Islet of Langerhans (tissue), 1 donor: ENCODE measurements at regions not wholly inside any gene's neighbourhood (a gene's known extent, or its start where the extent isn't known, plus 50 kb on each side); places are given as distances from the start of the nearest gene placed in this dataset.
"Not testable (repeated sequence)": the region's sequence is repeated elsewhere in the genome, so short reads cannot be mapped to it uniquely, and the experiment has no call there.

Experiments
- FAIRE-seq: peaks from one replicate; lab custom pipeline; 2011; peaks lifted over from hg19 to GRCh38; lab: Jason Lieb, UNC

DNA sequence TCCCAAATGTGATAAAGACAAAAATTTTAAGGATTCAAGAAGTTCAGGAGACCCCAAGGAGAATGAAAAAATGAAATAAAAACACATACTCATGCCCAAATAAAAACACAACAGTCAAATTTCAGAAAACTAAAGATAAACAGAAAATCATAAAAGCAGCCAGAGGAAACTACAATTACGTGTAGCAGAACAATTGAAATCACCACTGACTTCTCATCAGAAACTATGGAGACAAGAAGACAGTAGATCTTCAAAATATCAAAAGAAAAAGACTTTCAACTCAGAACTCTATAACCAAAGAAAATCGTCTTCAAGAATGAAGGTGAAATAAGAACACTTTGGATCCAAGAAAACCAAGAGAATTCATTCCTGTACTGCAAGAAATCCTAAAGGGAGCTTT, 54.9 kb downstream of the DIO3 start:
- no peak for FAIRE-seq

DNA sequence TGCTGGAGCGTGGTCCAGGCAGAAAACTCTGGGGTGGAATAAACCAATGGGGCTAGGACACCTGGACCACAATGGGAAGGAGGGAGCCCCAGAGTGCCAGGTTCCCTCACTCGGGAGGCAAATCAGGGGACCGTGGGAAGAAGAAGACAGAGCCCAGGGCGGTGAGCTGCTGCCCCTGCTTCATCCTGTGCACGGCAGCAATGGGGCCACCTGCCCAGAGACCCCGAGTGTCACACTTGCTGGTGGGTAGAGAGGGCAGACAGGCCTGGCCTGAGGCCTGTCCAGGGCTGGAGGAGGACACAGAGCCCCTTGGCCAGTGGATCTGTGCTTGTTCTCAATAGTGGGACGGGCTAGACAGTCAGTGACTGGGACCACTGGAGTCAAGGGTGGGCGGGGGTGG, 58.2 kb downstream of the DIO3 start:
- no peak for FAIRE-seq

DNA sequence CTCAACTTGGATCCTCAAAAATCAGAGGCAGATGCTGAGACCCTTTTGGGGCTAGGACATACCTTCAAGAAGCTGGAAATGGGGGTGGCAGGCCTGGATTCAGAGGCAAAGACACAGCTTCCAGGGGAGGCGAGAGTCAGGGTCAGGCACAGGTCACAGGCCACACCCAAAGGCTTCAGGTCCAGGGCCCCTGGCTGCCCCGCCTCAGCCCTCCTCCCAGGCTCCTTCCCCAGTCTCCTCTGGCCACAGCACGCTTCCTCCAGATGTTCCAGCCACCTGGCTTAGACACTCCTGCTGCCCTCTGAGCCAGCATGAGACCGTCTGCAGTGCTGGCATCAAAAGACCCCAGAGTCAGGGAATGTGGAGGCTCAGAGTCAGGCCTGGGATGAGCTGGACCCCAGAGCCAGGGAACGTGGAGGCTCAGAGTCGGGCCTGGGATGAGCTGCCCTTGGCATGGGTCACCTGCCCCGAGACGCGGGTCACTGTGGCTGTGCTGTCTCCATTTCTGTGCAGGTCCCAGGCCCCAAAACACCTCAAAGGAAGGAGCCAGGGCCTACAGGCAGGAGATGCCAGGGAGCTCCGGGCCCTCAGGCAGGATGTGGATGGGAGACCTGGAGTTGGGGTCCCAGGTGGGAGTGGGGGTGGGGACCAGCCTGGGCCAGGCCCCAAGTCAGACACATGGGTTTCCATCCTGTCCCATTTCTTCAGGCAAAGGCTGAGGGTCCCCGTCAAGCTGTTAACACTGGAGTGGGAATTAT, 58.9 kb downstream of the DIO3 start:
- FAIRE-seq: no peak

DNA sequence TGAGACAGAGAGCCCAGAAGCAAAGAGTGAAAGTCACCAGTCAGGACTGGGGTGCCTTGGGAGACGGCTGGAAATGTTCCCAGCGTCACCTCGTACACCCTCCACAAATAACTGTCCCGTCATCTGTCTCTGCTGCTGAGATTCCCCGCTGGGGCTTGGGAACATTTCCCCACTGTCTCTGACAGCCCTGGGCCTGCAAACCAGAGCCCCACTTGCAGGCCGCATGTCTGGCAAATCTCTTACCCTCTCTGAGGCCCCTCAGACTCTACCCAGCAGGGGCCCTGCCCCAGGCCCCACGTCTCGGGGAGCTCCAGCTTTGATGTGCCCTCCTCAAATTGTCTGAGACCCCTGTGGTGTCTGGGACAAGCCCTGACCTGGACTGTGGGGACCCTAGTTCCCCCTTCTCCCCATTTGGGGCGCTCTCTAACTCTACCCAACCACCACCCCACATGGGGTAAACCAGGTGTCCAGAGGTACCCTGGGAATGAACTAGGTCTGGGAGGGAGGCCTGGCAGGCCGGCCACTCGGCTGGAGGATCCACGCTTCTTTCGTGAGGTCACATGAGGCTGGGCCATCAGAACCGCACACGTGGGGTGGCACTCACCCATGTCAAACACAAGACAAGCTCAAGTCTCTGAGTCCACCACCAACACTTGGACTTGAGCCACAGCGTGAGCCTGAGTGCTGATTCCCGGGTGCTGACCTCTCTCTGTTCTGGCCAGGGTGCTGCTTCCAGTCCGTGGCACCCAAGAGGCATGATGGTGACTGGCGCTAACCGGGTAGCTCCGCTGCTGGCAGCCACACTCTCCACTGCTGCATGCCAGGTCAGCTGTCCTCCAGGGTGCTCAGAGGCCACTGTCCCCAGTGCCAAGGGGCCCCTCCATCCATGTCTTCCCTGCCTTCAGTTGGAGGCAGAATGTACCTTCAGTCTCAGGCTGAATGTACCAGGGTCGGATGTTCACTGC, 59.8 kb downstream of the DIO3 start:
- FAIRE-seq: no peak

DNA sequence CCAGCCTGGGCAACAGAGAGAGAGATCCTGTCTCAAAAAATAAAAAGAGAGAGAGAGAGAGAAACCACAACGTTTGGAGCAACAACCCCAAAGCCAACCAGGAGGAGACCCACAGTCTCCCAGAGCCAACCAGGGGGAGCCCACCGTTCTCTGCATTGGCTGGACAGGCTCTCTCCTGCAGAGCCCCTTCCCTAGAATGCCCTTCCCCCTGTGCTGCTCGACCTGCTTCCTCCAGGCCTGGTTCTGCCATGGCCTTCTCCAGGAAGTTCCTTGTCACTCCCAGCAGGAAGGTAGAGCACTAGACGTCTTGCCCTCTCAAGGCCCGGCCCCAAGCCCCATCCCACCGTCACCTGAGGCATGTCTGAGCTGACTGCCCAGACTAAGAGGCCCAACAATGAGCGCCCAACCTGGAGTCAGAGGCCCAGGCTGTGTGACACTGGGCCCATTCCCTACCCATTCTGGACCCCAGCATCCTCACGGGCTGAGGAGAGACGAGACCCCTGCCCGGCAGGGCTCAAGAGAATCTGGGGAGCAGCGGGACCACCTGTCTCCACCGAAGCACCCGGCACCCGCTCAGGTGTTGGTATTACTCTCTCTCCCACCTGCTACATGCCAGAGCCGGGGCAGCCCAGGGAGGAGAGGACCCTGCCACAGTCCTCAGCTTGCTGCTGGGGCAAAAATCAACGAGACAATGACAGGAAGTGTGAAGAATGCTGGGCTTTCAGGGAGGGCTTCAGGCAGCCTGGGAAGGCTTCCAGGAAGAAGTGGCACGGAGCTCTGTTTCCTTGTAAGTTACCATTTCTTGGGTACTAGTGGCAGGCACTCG, 61.2 kb downstream of the DIO3 start:
- no peak for FAIRE-seq

DNA sequence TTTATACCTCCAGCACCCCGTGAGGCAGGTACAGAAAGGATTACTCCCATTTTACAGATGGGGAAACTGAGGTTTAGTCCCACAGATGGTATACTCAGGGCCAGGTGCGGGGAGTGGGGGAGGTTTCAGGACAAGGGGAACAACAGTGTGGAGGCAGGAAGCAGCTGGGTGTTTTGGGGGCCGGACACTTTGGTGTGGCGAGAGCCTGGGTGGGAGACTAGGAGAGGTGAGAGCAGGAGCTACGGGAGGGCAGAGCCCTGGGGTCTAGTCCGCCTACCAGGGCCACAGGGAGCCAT, 61.7 kb downstream of the DIO3 start:
- no peak for FAIRE-seq

DNA sequence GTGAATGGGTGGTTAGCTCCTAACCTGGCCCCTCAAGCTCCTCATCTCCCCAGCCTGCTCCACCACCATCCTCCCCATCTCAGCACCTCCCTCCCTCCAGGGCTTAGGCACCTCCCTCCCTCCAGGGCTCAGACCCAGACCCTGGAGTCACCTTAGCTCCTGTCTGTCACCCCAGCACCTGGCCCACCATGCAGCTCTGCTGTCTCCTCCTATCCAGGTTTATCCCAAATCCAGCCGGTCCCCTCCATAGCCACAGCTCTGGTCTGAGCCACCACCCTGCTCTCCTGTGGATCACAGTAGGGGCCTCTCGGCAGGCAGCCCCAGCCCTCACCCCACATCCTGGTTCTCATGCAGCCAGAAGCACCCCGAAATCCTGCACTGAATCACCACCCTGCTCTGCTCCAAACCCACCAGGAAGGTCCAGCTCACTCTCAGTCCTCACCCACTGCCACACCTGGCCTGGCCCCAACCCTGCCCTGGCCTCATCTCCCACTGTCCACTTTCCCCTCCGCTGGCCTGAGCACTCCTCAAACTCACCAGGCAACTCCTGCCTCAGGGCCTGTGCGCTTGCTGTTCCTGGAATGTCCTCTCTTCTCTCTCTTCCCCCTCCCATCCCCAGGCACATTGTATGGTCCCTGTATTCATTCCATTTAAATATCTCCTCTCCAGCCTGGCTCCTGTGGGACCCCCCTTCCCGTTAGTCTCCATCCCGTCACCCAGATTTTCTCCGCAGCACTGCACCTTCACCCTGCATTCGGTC, 62.6 kb downstream of the DIO3 start:
- no peak for FAIRE-seq

DNA sequence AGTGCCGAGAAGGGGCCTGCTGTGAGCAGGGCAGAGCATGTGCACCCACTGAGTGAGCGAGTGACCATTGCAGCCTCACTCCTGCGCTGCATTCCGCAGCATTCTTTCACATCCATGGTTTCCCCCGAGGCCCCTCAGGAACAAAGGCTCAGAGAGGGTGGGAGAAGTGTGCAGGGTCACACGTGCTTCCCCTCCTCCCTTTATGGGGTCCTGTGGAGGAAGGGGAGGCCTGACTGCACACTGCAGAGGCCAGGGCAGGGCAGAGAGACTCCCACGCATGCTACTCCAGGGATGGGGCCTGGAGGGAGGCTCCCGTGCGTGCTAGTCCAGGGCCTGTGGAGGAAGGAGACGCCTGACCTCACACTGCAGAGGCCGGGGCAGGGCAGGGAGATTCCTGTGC, 63.2 kb downstream of the DIO3 start:
- no peak for FAIRE-seq

DNA sequence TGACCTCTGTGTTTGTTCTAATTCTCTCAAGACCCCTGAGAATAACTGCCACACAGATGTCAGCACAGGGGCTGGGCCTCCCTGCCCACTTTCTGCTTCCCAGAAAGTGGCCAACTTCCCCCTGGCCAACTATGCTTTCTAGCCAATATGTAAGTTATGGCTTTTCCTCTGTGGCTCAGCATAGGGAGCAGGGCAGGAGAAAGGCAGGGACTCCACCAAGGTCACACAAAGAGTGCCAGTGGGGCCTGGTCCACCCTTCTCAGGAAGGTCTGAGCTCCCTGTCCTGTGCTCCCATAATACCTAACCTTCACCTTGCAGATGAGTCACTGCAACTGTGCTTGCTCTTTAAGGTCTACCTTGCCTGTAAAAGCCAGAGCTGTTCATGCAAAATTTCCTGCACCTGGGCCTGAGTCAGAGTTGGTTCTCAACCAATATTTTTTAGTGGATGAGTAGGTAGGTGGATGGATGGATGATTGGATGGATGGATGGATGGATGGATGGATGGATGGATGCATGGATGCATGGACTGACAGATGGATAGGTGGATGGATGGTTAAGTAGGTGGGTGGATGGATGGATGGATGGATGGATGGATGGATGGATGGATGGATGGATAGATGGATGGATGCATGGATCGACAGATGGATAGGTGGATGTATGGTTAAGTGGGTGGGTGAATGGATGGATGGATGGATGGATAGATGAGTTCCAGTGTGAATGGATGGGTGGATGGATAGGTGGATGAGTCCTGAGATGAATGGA, 64.2 kb downstream of the DIO3 start:
- no peak for FAIRE-seq

DNA sequence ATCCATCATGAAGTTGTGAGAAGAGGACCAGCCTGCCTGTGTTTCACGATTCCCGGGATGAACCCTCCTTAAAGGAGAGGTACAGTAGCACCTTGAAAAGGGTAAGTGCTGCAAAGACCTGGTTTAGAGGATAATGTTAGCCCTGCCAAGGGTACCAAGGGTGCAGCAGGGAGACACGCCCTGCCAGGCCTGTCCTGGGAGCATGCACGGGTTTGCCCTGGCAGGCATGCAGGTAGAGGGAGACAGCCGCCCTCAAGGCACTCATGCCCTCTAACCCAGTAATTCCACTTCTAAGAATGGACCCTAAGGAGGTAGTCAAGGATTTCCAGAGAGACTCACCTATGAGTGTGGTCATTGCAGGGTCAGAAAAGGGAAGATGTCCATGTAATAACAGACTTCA, 65.0 kb downstream of the DIO3 start:
- no peak for FAIRE-seq

DNA sequence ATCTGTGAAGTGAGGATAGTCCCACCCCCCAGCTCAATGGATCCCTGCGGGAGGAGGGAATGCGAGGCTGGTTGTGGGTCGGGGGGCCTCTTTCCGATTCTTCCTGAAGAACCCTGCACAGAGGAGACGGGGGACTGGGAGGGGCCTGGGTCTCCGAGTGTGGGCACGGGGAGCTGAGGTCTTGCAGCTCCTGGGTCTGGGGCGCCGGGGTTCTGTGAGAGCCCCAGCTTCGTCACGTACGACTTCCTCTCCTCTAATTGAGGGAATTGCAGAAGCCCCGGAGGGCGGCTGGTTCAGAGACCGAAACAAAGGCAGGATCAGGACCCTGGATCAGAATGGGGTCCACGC, 66.6 kb downstream of the DIO3 start:
- no peak for FAIRE-seq

DNA sequence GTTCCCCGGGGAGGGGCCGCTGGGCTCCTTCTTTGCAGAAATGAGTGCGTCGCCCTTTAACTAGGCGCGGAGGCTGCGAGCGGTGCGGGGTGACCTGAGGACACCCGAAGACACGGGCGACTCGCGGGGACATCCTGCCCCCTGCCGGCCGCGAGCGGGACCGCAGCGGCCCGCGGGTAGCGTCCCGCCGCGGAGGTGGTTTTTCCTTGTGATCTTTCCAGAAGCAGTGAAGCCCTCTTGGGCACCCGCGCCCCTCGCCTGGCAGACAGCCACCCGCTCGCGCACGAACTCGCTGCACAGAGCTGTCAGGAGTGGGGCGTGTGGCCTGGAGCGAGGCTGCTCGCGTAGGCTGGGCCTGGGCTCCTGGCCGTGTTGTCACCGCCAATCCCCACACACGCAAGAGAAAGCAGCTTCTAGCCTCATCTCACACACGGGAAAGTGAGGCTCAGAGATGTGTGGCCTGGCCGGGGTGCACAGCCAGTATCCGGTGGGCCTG, 67.2 kb downstream of the DIO3 start:
- no peak for FAIRE-seq

DNA sequence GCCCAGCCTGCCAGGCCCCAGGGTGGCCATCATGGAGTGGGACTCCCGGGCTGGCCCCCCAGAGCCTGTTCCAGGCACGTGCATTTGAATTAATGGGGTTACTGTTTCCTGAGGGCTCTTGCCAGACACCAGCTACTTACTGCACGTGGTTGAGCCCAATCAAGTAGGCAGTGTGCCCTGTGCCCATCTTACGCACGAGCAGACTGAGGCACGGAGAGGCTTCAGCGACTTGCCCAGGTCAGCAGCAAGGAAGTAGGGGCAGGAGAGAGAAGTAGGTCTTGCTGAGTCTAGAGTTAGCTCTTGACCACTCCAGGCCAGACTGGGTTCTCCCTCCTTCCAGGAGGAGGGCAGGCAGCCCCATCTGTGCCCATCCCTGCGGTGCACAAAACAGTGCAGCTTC, 67.7 kb downstream of the DIO3 start:
- no peak for FAIRE-seq

DNA sequence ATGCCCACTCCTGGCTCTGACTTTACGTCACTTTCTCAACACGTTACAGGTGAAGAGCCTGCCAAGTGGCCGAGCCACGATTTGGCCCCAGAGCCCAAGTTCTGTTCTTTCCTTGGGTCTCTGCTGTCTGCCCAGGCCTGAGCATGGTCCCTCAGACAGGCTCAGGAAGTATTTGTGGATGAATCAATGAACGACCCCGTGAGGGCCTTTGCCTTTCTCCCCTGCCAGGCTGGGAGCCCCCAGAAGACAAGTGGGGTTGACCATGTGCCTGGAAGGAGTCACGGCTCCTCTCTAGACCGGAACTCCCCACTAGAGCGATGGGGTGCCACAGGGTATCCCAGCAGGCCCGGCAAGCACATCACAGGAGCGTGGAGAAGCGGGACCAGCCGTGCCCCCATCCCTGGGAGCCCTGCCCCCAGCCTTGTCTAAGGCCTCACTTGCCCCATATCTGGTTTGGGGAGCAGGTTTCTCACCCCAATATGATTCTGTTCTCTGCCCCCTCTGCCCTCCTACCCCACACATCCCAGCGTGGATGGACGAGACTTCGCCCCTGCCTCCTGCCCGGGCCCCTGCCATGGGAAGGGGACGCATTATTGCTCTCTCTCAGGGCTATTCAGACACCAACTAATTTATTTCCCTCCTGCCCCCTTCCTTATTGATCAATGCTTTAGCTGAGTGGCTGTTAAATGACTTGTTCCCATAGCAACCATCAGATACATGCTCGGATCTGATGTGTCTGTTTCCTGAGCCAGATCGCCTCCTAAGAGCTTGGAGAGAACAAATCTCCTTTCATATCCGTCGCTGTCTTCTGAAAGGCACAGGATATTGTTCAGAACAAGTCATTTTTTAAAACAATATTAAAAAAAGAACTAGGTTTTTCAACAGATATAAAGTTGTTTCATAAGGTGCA, 69.0 kb downstream of the DIO3 start:
- no peak for FAIRE-seq

DNA sequence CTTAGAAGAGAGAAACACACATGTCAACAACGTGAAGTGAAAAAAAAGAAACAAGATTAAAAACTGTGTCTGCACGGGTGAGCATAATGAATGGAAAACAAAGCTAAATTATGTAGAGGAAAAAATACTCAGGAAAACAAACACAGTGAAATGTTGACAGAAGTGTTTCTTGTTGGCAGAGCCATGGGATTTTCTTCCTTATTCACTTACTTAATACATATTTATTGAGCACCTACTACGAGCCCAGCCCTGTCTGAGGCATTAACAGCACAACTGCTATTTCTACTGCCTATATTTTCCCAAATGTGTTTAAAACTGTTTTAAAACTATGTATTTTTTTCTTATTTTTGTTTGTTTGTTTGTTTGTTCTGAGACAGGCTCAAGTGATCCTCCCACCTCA, 69.9 kb downstream of the DIO3 start:
- FAIRE-seq: no peak

DNA sequence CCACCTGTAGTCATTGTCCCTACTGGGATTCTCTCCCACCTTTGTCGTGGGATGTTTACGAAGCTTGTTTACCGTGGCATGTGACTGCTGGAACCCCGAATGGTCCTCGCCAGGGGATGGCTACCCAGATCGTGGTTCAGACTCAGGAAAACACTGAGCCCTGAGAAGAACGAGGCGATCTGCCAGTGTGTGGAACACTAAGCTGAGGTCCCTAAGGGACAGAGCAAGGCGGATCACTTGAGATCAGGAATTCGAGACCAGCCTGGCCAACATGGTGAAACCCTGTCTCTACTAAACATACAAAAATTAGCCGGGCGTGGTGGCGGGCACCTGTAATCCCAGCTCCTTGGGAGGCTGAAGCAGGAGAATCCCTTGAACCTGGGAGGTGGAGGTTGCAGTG, 70.7 kb downstream of the DIO3 start:
- FAIRE-seq: not testable (repeated sequence)

DNA sequence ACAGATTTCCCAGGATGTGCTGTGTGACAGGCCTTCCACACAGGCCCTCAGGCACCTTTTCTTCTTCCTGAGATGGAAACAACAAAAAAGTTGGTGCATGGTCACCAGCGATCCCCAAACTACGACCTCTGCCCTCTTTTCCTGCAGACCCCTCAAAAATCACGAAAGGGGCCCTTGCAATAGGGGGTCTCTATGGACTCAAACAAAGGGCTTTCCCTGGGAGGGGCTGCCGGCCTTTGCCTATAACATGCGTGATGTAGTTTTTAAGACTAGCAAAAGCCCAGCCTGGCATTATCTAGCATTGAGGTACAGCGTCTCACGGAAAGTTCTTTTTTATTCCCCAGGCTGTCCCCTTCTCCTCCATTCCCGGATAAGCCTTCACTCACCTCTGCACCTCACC, 71.2 kb downstream of the DIO3 start:
- no peak for FAIRE-seq

DNA sequence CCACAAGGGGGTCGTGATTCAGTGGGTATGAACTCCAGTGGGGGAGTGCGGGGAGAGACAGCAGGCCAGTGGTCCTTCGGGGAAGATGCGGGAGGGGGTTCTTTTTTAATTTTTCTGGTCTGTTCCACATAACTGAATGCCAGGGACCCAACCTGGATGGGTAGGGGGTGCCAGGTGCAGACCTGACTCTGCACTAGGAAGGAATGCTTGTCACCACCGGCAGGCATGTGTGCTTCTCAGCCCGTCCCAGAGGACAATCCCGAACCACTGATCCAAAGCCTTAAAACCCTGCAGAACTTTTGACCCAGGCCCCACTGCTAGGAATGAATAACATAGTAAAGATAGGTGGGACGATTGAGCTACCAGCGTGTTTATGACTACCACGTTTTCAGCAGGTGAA, 72.0 kb downstream of the DIO3 start:
- no peak for FAIRE-seq

DNA sequence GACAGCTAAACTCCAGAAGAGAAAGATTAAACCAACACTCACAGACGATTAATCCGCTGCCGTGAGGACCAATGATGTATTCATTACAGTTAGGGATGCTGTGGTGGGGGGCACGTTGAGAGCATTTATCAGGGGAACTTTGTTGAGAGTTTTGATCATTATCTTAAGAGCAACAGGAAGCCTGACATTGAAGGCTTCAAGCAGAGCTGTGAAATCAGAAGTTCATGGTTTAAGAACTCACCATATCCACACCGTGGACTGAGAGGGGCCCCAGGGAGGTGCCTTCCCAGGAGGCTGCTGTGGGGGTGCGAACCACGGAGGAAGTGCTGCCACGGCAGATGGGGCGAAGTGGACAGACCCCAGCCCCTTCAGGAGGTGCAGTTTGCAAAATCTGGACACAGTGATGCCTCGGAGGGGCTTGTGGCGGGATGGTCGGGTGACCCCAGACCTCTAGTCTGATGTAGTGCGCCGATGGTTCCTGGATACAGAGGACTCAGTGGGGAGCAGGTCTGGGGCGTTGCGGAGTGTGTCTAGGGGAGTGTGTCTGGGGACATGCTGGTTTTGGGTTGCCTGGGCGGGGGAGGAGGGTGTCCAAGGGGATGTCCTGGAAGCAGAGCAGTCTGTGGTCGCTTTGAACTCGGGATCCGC, 73.0 kb downstream of the DIO3 start:
- FAIRE-seq: no peak
